Activated B cell treated with CpG ODN at 0.5 μM for 24 hours (primary cell): ENCODE measurements at regions not wholly inside any gene's neighbourhood (a gene's known extent, or its start where the extent isn't known, plus 50 kb on each side); places are given as distances from the start of the nearest gene placed in this dataset.

Source experiments
- ATAC-seq: fragments of 200-7000 bp; cut with Tn5 transposase; one replicate; pipeline ENCODE4 v1.10.0; 2021; ENCODE audit warnings: low read depth, mild to moderate bottlenecking, moderate library complexity
- CTCF ChIA-PET: fragments of 350-600 bp; sonication (Branson Sonifier 250); formaldehyde crosslinking; loops from one replicate; lab custom pipeline; 2021; ENCODE audit warnings: antibody characterized with exemption; lab: Charles Lee
- POLR2A ChIA-PET: fragments of 350-600 bp; sonication (Branson Sonifier 250); formaldehyde crosslinking; loops from one replicate; lab custom pipeline; 2021; ENCODE audit warnings: antibody characterized with exemption; lab: Charles Lee
- DNase-seq: peaks from one replicate; pipeline ENCODE4 v3.0.0; 2022
- H3K27ac Mint-ChIP-seq: one replicate; pipeline ENCODE4 v1.8.0; 2020; ENCODE audit warnings: mixed read lengths
- H3K27me3 Mint-ChIP-seq: one replicate; pipeline ENCODE4 v1.8.0; 2021; ENCODE audit warnings: mixed read lengths
- H3K36me3 Mint-ChIP-seq: one replicate; pipeline ENCODE4 v1.8.0; 2021; ENCODE audit warnings: low read depth, mixed read lengths
- H3K4me1 Mint-ChIP-seq: one replicate; pipeline ENCODE4 v1.8.0; 2021; ENCODE audit warnings: mixed read lengths
- H3K4me3 Mint-ChIP-seq: one replicate; pipeline ENCODE4 v1.8.0; 2020; ENCODE audit warnings: mild to moderate bottlenecking, mixed read lengths
- H3K9me3 Mint-ChIP-seq: one replicate; pipeline ENCODE4 v1.8.0; 2020; ENCODE audit warnings: mixed read lengths
- intact Hi-C: fragments of 100-400 bp; cut with micrococcal nuclease; formaldehyde crosslinking; loops from one replicate; pipeline ENCODE4 v1.15.1; 2024
- TF ChIP-seq, protein P1 (sequence below): fragments of 200-600 bp; IDR thresholded peaks from one replicate; pipeline ENCODE4 v1.8.0; 2022; ENCODE audit warnings: antibody characterized with exemption, mild to moderate bottlenecking

DNA sequence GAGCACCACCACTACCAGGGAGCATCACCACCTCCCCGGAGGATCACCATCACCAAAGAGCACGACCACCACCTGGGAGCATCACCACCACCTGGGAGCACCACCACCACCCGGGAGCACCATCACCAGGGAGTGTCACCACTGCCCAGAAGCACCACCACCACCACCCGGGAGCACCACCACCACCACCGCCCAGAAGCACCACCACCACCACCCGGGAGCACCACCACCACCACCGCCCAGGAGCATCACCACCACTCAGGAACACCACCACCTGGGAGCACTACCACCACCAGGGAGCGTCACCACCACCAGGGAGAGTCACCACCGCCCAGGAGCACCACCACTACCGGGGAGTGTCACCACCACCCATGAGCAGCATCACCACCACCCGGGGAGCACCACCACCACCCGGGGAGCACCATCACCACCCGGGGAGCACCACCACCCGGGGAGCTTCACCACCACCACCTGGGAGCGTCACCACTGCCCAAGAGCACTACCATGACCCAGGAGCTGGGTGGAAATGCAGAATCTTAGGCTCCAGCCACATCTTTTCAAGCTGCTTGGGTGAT lies 237.3 kb downstream of the SOD2 start:
- ATAC-seq (no peak), DNase-seq (no peak)
- Mint-ChIP-seq H3K4me1 (no peaks in the 10 kb centered on the region), H3K4me3 (no peak overlapping the region), H3K27ac (no peak overlapping the region), H3K36me3 (no peaks in the 10 kb centered on the region), H3K27me3 (peaks cover 2% of the 10 kb centered on the region), H3K9me3 (no peaks in the 10 kb centered on the region)
- intact Hi-C loops = no loop called here
- TF ChIP-seq, protein P1, sequence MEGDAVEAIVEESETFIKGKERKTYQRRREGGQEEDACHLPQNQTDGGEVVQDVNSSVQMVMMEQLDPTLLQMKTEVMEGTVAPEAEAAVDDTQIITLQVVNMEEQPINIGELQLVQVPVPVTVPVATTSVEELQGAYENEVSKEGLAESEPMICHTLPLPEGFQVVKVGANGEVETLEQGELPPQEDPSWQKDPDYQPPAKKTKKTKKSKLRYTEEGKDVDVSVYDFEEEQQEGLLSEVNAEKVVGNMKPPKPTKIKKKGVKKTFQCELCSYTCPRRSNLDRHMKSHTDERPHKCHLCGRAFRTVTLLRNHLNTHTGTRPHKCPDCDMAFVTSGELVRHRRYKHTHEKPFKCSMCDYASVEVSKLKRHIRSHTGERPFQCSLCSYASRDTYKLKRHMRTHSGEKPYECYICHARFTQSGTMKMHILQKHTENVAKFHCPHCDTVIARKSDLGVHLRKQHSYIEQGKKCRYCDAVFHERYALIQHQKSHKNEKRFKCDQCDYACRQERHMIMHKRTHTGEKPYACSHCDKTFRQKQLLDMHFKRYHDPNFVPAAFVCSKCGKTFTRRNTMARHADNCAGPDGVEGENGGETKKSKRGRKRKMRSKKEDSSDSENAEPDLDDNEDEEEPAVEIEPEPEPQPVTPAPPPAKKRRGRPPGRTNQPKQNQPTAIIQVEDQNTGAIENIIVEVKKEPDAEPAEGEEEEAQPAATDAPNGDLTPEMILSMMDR = no peak
- CTCF ChIA-PET = no interaction called here
- POLR2A ChIA-PET = no interaction called here

DNA sequence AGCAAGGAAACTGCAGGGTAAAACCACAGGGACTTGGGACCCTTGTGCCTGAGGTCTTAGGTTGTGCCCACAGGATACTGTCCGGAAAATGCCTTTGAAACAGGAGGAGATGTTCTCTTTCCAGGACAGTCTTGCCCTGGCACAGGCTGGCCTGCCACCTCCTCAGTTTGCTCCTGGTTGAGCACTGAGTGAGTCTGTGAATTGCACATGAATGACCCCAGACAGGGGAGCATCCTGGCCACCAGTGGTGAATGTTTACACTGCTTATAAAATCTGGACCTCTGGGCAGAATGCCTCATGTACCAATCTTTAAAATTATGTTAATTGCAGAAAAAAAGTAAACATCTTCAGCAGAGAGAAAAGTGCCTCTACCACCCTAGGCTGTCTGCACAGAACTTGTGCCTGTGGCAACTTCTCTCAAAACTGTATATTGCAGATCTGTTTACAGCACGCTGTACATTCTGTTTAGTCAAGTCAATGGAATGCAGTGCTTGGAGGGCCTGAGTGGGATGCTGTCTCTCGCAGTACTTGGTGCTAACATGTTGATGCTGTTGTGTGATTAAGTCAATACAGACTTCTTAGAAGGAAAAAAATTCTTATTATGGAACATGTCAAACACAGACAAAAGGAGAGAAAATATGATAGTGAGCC lies 242.1 kb downstream of the SOD2 start:
- Mint-ChIP-seq H3K36me3 (no peaks in the 10 kb centered on the region), H3K27ac (no peak overlapping the region), H3K4me3 (no peak overlapping the region), H3K27me3 (peaks cover 9% of the 10 kb centered on the region), H3K4me1 (no peaks in the 10 kb centered on the region), H3K9me3 (no peaks in the 10 kb centered on the region)
- intact Hi-C loops = no loop called here
- ChIA-PET CTCF (no interaction called here), POLR2A (no interaction called here)
- TF ChIP-seq, protein P1 = no peak
- ATAC-seq (no peak), DNase-seq (no peak)

DNA sequence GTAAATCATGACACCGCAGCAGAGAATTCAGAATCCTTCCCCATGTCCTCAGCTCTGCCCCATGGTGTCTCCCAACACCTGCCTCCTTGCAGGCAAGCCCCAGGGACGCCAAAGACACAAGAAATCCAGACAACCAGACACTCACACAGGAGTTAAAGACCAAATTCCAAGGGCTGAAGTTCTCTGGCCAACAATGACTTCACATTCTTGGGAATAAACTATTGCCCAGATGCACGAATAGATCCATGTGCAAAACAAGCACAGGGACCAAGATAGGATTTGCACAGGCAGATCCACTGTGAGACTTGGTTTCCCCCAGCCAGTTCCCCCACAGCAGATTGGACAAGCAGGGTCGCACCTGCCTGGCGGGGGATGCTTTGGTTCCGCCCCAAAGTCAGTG lies 246.7 kb downstream of the SOD2 start:
- ChIA-PET CTCF (no interaction called here), POLR2A (no interaction called here)
- H3K27me3 Mint-ChIP-seq = peaks cover 20% of the 10 kb centered on the region
- intact Hi-C loops = no loop called here
- DNase-seq = no peak
- H3K9me3 Mint-ChIP-seq = no peaks in the 10 kb centered on the region
- no peaks in the 10 kb centered on the region for H3K36me3 Mint-ChIP-seq
- H3K27ac Mint-ChIP-seq = no peak overlapping the region
- TF ChIP-seq, protein P1 = no peak
- H3K4me3 Mint-ChIP-seq = no peak overlapping the region
- no peak for ATAC-seq
- no peaks in the 10 kb centered on the region for H3K4me1 Mint-ChIP-seq

GRCh38 chr6:159445351-159445750 lies 247.7 kb downstream of the SOD2 start:
- ChIA-PET CTCF (no interaction called here), POLR2A (no interaction called here)
- ATAC-seq = no peak
- Mint-ChIP-seq H3K27ac (no peak overlapping the region), H3K36me3 (no peaks in the 10 kb centered on the region), H3K4me3 (no peak overlapping the region), H3K4me1 (no peaks in the 10 kb centered on the region), H3K27me3 (peaks cover 22% of the 10 kb centered on the region), H3K9me3 (no peaks in the 10 kb centered on the region)
- TF ChIP-seq, protein P1 = no peak
- DNase-seq = no peak
- intact Hi-C loops = no loop called here

- ATAC-seq = no peak
- Mint-ChIP-seq H3K27ac (no peak overlapping the region), H3K4me1 (no peaks in the 10 kb centered on the region), H3K27me3 (peaks cover 22% of the 10 kb centered on the region), H3K9me3 (no peaks in the 10 kb centered on the region), H3K36me3 (no peaks in the 10 kb centered on the region), H3K4me3 (no peak overlapping the region)
- intact Hi-C loops = no loop called here
- POLR2A ChIA-PET = no interaction called here
- no peak for DNase-seq
- TF ChIP-seq, protein P1 = no peak
- CTCF ChIA-PET = no interaction called here
Observed at GRCh38 chr6:159444056-159444760, 248.8 kb downstream of the SOD2 start.
